Right atrium auricular region (tissue), 2 donors: ENCODE measurements at regions not wholly inside any gene's neighbourhood (a gene's known extent, or its start where the extent isn't known, plus 50 kb on each side); places are given as distances from the start of the nearest gene placed in this dataset.

Experiments
- DNase-seq: peaks from one replicate; pipeline ENCODE4 v3.0.0-alpha.2; 2019; ENCODE audit warnings: low spot score
- H3K27ac ChIP-seq, 2 donors: fragments of 200-600 bp; sonication (generic); 1 replicate in 1 of 2; 2 replicates in 1 of 2; pipeline ENCODE4 v1.5.1; 2016 to 2019
- H3K27me3 ChIP-seq, 2 donors: fragments of 200-600 bp; sonication (generic); one replicate each; pipeline versions ENCODE4 v1.5.1 to v1.6.0; 2017 to 2019
- H3K36me3 ChIP-seq: fragments of 200-600 bp; sonication (generic); one replicate; pipeline ENCODE4 v1.5.1; 2016
- H3K4me1 ChIP-seq, 2 donors: fragments of 200-600 bp; sonication (generic); one replicate each; pipeline versions ENCODE4 v1.5.1 to v1.6.0; 2017 to 2019
- H3K4me3 ChIP-seq, 2 donors: fragments of 200-600 bp; sonication (generic); 1 replicate in 1 of 2; 2 replicates in 1 of 2; pipeline ENCODE4 v1.5.1; 2017 to 2019; ENCODE audit warnings: mild to moderate bottlenecking in 1 of 2, moderate library complexity in 1 of 2
- H3K9me3 ChIP-seq, 2 donors: fragments of 200-600 bp; sonication (generic); one replicate each; pipeline ENCODE4 v1.5.1; 2019
- TF ChIP-seq, protein P1 (sequence below), 2 donors: fragments of 200-600 bp; sonication (generic); IDR thresholded peaks; one replicate each; pipeline ENCODE4 v1.5.1; 2019; ENCODE audit warnings: antibody characterized with exemption in 2 of 2

DNA sequence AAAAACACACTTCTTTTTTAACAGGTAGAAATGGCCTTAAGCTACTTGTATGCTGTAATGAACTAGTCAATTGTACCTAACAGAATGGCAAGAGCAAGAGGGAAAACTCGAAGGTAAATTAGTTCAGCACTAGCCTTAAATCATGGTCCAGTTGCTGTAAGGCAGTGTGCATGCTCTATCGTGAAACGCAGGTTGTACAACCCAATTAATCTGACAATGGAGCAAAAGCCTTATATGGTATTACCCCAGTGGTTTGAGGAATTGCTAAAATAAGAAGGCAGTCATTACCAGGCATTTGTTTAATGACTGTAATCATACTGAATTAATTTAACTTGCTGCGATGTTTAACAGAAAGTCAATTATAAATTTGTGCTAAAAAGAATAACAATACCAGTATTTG, 69.3 kb upstream of the SOX4 start:
- H3K4me3 ChIP-seq = no peak overlapping the region
- no peaks in the 10 kb centered on the region for H3K9me3 ChIP-seq
- no peaks in the 10 kb centered on the region for H3K4me1 ChIP-seq
- no peak overlapping the region for H3K27ac ChIP-seq
- no peaks in the 10 kb centered on the region for H3K27me3 ChIP-seq
- no peak for DNase-seq
- TF ChIP-seq, protein P1, sequence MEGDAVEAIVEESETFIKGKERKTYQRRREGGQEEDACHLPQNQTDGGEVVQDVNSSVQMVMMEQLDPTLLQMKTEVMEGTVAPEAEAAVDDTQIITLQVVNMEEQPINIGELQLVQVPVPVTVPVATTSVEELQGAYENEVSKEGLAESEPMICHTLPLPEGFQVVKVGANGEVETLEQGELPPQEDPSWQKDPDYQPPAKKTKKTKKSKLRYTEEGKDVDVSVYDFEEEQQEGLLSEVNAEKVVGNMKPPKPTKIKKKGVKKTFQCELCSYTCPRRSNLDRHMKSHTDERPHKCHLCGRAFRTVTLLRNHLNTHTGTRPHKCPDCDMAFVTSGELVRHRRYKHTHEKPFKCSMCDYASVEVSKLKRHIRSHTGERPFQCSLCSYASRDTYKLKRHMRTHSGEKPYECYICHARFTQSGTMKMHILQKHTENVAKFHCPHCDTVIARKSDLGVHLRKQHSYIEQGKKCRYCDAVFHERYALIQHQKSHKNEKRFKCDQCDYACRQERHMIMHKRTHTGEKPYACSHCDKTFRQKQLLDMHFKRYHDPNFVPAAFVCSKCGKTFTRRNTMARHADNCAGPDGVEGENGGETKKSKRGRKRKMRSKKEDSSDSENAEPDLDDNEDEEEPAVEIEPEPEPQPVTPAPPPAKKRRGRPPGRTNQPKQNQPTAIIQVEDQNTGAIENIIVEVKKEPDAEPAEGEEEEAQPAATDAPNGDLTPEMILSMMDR (IDR thresholded peaks at IDR 0.05) = no peak
- no peaks in the 10 kb centered on the region for H3K36me3 ChIP-seq

DNA sequence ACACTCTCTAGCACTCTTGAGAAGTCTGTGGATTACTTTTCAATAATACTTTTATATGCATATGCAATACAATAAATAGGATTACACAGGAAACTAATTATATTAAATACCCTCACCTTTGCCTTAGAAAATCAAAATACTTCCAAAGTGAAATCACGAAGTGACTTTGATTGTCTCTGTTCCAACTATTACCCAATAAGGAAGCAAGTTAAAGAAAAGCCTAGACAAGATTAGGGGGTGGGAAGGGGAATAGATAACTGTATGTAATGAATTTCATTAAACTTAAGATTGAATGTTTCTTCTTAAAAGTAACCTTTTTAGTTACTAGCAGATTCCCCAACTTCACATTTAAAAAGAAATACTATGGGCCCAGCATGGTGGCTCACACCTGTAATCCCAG, 66.6 kb upstream of the SOX4 start:
- Histone ChIP-seq H3K4me3 (no peak overlapping the region), H3K4me1 (no peaks in the 10 kb centered on the region), H3K27ac (no peak overlapping the region), H3K9me3 (no peaks in the 10 kb centered on the region), H3K27me3 (no peaks in the 10 kb centered on the region), H3K36me3 (no peaks in the 10 kb centered on the region)
- DNase-seq = no peak
- TF ChIP-seq, protein P1 (IDR thresholded peaks at IDR 0.05) = no peak

DNA sequence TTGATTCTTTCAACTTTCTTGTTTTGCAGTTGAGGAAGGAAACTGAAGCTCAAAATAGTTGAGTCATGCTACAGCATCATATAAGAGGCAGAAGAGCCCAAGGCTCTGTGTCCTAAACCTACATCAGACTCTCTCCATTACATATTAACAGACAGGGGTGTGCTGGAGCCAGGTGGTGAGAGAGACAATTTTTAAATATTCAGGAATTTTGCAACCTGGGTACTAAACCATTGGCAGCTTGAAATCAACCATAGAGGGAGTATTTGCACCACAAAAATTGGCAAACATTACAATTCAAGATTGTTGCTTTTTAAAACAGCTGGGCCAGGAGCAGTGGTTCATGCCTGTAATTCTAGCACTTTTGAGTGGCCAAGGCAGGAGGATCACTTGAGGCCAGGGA, 65.8 kb upstream of the SOX4 start:
- Histone ChIP-seq H3K9me3 (no peaks in the 10 kb centered on the region), H3K4me3 (no peak overlapping the region), H3K27me3 (no peaks in the 10 kb centered on the region), H3K36me3 (no peaks in the 10 kb centered on the region), H3K27ac (no peak overlapping the region), H3K4me1 (no peaks in the 10 kb centered on the region)
- TF ChIP-seq, protein P1 (IDR thresholded peaks at IDR 0.05) = no peak
- no peak for DNase-seq

DNA sequence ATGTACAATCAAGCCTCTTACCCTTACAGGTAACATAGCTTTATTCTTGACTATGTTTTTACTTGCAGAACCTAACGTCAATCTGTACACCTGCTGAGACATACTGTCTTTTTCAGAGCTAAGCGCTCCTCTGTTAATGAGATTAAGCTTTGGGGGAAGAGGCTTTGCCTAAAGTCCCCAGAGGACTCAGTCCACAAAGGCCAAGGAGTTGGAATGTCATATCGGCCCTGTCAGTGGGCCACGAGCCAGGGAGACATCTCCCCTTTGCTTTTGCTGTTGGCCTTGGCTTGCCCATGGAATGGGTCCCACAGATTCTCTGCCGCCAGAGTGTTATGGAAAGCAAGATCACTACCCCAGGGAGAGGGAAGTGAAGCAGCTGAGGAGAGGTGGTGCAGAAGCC, 64.1 kb upstream of the SOX4 start:
- no peak overlapping the region for H3K4me3 ChIP-seq
- no peak for DNase-seq
- no peak overlapping the region for H3K27ac ChIP-seq
- H3K9me3 ChIP-seq = no peaks in the 10 kb centered on the region
- no peaks in the 10 kb centered on the region for H3K4me1 ChIP-seq
- TF ChIP-seq, protein P1 (IDR thresholded peaks at IDR 0.05) = no peak
- H3K27me3 ChIP-seq = no peaks in the 10 kb centered on the region
- H3K36me3 ChIP-seq = no peaks in the 10 kb centered on the region

DNA sequence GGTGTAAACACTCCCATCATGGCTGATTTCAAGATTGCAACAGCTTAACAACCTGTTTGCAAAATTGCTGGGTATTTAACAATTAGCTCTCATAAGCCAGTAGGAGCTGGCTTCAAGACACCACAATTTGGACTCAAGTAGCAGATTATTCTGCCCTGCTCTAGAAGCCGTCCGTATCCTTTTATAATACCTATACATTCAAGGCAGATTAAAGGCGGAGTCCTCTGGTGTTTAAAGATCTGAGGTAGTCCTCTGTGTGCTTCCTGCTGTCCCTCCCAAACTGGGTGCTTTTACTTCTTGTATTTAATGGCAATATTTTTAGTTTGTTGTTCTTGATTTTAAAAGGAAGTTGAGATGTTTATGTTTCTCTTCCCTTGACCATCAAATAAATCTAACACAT, 62.2 kb upstream of the SOX4 start:
- no peak for DNase-seq
- TF ChIP-seq, protein P1 (IDR thresholded peaks at IDR 0.05) = no peak

DNA sequence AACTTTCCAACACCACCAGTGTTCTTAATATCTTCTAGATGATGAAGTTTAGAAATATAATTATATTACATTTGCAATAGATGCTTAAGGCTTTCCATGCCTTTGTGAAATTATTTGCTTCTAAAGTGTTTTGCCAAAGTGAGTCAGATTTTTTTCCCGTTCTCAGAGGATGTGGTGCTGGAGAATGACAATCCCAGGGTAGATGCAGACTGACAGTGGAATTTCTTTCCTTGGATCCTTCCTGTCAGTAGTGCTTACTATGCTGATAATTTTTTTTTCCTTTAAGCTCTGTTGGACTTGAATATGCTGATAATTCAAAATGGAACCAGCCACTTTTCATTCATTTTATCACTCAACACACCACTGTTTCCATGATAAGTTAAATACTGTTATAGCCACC, 59.9 kb upstream of the SOX4 start:
- H3K36me3 ChIP-seq = no peaks in the 10 kb centered on the region
- H3K27me3 ChIP-seq = no peaks in the 10 kb centered on the region
- H3K4me3 ChIP-seq = no peak overlapping the region
- DNase-seq = no peak
- no peaks in the 10 kb centered on the region for H3K4me1 ChIP-seq
- H3K27ac ChIP-seq = no peak overlapping the region
- TF ChIP-seq, protein P1 (IDR thresholded peaks at IDR 0.05) = no peak
- no peaks in the 10 kb centered on the region for H3K9me3 ChIP-seq

More for the DNA sequence above, 62.2 kb upstream of the SOX4 start:
- Histone ChIP-seq H3K4me3 (no peak overlapping the region), H3K36me3 (no peaks in the 10 kb centered on the region), H3K27me3 (no peaks in the 10 kb centered on the region), H3K27ac (no peak overlapping the region), H3K4me1 (no peaks in the 10 kb centered on the region), H3K9me3 (no peaks in the 10 kb centered on the region)
